Body of pancreas (tissue), 4 donors: ENCODE measurements at regions not wholly inside any gene's neighbourhood (a gene's known extent, or its start where the extent isn't known, plus 50 kb on each side); places are given as distances from the start of the nearest gene placed in this dataset.

Source experiments
- ATAC-seq: fragments of 150-250 bp; one replicate; pipeline ENCODE4 v1.9.1; 2016
- DNase-seq, 4 donors: peaks; one replicate each; pipeline ENCODE4 v3.0.0-alpha.2; 2019
- H3K27ac ChIP-seq, 4 donors: fragments of 200-600 bp; sonication (generic); 1 replicate in 3 of 4; 2 replicates in 1 of 4; pipeline versions ENCODE4 v1.5.1 to v1.6.1; 2016 to 2019; ENCODE audit warnings: mild to moderate bottlenecking in 1 of 4, mixed read lengths in 1 of 4, moderate library complexity in 1 of 4
- H3K27me3 ChIP-seq, 2 donors: fragments of 200-600 bp; sonication (generic); one replicate each; pipeline ENCODE4 v1.6.0; 2016; ENCODE audit warnings: mild to moderate bottlenecking in 1 of 2
- H3K36me3 ChIP-seq, 2 donors: fragments of 200-600 bp; sonication (generic); replicated peaks in 1 of 2; 2 replicates each; pipeline ENCODE4 v1.5.1; 2016; ENCODE audit warnings: low read depth in 2 of 2; ENCODE audit not compliant: insufficient read depth in 1 of 2
- H3K4me1 ChIP-seq: fragments of 200-600 bp; sonication (generic); one replicate; pipeline ENCODE4 v1.6.0; 2016
- H3K4me3 ChIP-seq, 2 donors: fragments of 200-600 bp; sonication (generic); 1 replicate in 1 of 2; 2 replicates in 1 of 2; pipeline ENCODE4 v1.5.1; 2016 to 2019
- H3K9me3 ChIP-seq, 3 donors: fragments of 200-600 bp; sonication (generic); 1 replicate in 2 of 3; 2 replicates in 1 of 3; pipeline ENCODE4 v1.5.1; 2016
- CTCF ChIP-seq, 7 experiments: fragments of 450-650 bp in 4 of 7; fragments of 200-600 bp in 3 of 7; sonication (generic) in 3 of 7; IDR thresholded peaks; one replicate each; pipeline ENCODE4 v1.5.1; 2016 to 2019; ENCODE audit warnings: antibody characterized with exemption in 7 of 7
- POLR2A ChIP-seq, 3 donors: fragments of 450-650 bp; IDR thresholded peaks; one replicate each; pipeline ENCODE4 v1.6.1; 2016; ENCODE audit warnings: antibody characterized with exemption in 3 of 3, mild to moderate bottlenecking in 2 of 3
- WGBS, 2 donors: methylation state at CpG; one replicate each; pipeline ENCODE4 v1.1.5; 2017; 5-methylcytosine and 5-hydroxymethylcytosine counted together
- intact Hi-C: fragments of 100-400 bp; cut with DNase I; formaldehyde crosslinking; loops from one replicate; pipeline ENCODE4 v1.15.1; 2023

- intact Hi-C loops, result no loop called here
- H3K9me3 ChIP-seq, result no peaks in the 10 kb centered on the region
- H3K27ac ChIP-seq, result no peak overlapping the region
- ATAC-seq (no peak), DNase-seq (no peak)
- H3K4me3 ChIP-seq, result no peak overlapping the region
- TF ChIP-seq CTCF (IDR thresholded peaks at IDR 0.05), result no peak
- no peak for TF ChIP-seq POLR2A (IDR thresholded peaks at IDR 0.05)
- H3K36me3 ChIP-seq, result no peaks in the 10 kb centered on the region
- WGBS, 2 donors, result 85% methylated on average over 2 of the region's 2 CpGs
- no peaks in the 10 kb centered on the region for H3K4me1 ChIP-seq
- H3K27me3 ChIP-seq, result no peaks in the 10 kb centered on the region
Measured at GRCh38 chr2:51681854-51682253, 649.9 kb upstream of the NRXN1 start.

- no peak overlapping the region for H3K27ac ChIP-seq
- TF ChIP-seq CTCF (IDR thresholded peaks at IDR 0.05) (no peak), POLR2A (IDR thresholded peaks at IDR 0.05) (no peak)
- ATAC-seq (no peak), DNase-seq (no peak)
- H3K9me3 ChIP-seq, result no peaks in the 10 kb centered on the region
- WGBS, 2 donors, result 34 to 35% methylated on average over 2 of the region's 2 CpGs
- no peak overlapping the region for H3K4me3 ChIP-seq
- H3K27me3 ChIP-seq, result no peaks in the 10 kb centered on the region
- no peaks in the 10 kb centered on the region for H3K4me1 ChIP-seq
- no peaks in the 10 kb centered on the region for H3K36me3 ChIP-seq
- intact Hi-C loops, result no loop called here
Measured at GRCh38 chr2:51673628-51674027, 641.7 kb upstream of the NRXN1 start.

- intact Hi-C loops, result no loop called here
- DNase-seq (no peak), ATAC-seq (no peak)
- H3K4me1 ChIP-seq, result no peaks in the 10 kb centered on the region
- no peak overlapping the region for H3K4me3 ChIP-seq
- TF ChIP-seq CTCF (IDR thresholded peaks at IDR 0.05), result no peak
- TF ChIP-seq POLR2A (IDR thresholded peaks at IDR 0.05), result no peak
- H3K36me3 ChIP-seq, result no peaks in the 10 kb centered on the region
- H3K27me3 ChIP-seq, result no peaks in the 10 kb centered on the region
- H3K9me3 ChIP-seq, result no peaks in the 10 kb centered on the region
- WGBS, 2 donors, result 10 to 17% methylated on average over 1 of the region's 1 CpG
- no peak overlapping the region for H3K27ac ChIP-seq
Measured at GRCh38 chr2:51667679-51668078, 635.7 kb upstream of the NRXN1 start.

DNA sequence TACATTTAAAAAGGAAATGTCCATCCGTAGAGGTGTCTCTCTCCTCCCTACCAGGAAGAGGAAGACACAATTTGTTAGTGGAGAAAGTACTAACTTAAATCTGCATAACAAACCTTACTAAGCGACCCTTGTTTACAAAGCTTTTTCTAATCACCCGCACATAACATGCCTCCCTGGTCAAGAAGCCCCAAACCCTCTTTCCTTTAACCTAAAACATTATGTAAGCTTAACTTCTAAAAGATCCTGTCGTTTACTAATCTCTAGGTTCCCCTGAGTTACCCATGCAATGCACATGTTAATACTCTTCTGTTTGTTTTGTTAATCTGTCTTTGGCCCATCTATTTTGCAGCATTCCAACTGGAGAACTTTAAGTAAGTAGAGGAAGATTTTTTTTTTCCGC is 630.3 kb upstream of the NRXN1 start:
- Histone ChIP-seq H3K9me3 (no peaks in the 10 kb centered on the region), H3K36me3 (no peaks in the 10 kb centered on the region), H3K4me3 (no peak overlapping the region), H3K4me1 (no peaks in the 10 kb centered on the region), H3K27ac (no peak overlapping the region), H3K27me3 (no peaks in the 10 kb centered on the region)
- ATAC-seq (no peak), DNase-seq (no peak)
- TF ChIP-seq CTCF (IDR thresholded peaks at IDR 0.05) (no peak), POLR2A (IDR thresholded peaks at IDR 0.05) (no peak)
- WGBS, 2 donors, result 56 to 57% methylated on average over 5 of the region's 5 CpGs
- intact Hi-C loops, result no loop called here

GRCh38 chr2:51657849-51658248 is 625.9 kb upstream of the NRXN1 start:
- no peak overlapping the region for H3K27ac ChIP-seq
- H3K9me3 ChIP-seq, result no peaks in the 10 kb centered on the region
- WGBS, 2 donors, result 88 to 90% methylated on average over 4 of the region's 4 CpGs
- DNase-seq (no peak), ATAC-seq (no peak)
- intact Hi-C loops, result no loop called here
- no peaks in the 10 kb centered on the region for H3K27me3 ChIP-seq
- H3K4me3 ChIP-seq, result no peak overlapping the region
- H3K4me1 ChIP-seq, result no peaks in the 10 kb centered on the region
- H3K36me3 ChIP-seq, result no peaks in the 10 kb centered on the region
- TF ChIP-seq CTCF (IDR thresholded peaks at IDR 0.05) (no peak), POLR2A (IDR thresholded peaks at IDR 0.05) (no peak)
